Hepatocyte (in vitro differentiated cells): ENCODE measurements at regions not wholly inside any gene's neighbourhood (a gene's known extent, or its start where the extent isn't known, plus 50 kb on each side); places are given as distances from the start of the nearest gene placed in this dataset.

Source experiments
- DNase-seq: peaks from one replicate; pipeline ENCODE4 v3.0.0-alpha.2; 2016; ENCODE audit warnings: low spot score
- H2AFZ ChIP-seq: fragments of 200-600 bp; sonication (generic); 2 replicates; pipeline ENCODE4 v1.6.0; 2016; ENCODE audit warnings: antibody characterized with exemption, mild to moderate bottlenecking
- H3K27ac ChIP-seq: fragments of 200-600 bp; sonication (generic); 2 replicates; pipeline ENCODE4 v1.5.1; 2016; ENCODE audit warnings: mild to moderate bottlenecking
- H3K27me3 ChIP-seq: fragments of 200-600 bp; sonication (generic); 2 replicates; pipeline ENCODE4 v1.6.1; 2016
- H3K36me3 ChIP-seq: fragments of 200-600 bp; sonication (generic); replicated peaks from 2 replicates; pipeline ENCODE4 v1.5.1; 2016; ENCODE audit warnings: low read depth; ENCODE audit not compliant: insufficient read depth
- H3K4me1 ChIP-seq: fragments of 200-600 bp; sonication (generic); 2 replicates; pipeline ENCODE4 v1.5.1; 2016; ENCODE audit warnings: mild to moderate bottlenecking, moderate library complexity; ENCODE audit not compliant: insufficient read depth
- H3K4me2 ChIP-seq: fragments of 200-600 bp; sonication (generic); 2 replicates; pipeline ENCODE4 v1.6.0; 2016
- H3K4me3 ChIP-seq: fragments of 200-600 bp; sonication (generic); 2 replicates; pipeline ENCODE4 v1.5.1; 2016; ENCODE audit warnings: mild to moderate bottlenecking
- H3K79me2 ChIP-seq: fragments of 200-600 bp; sonication (generic); 2 replicates; pipeline ENCODE4 v1.6.0; 2017; ENCODE audit warnings: mild to moderate bottlenecking
- H3K9me2 ChIP-seq: fragments of 200-600 bp; sonication (generic); replicated peaks from 2 replicates; pipeline ENCODE4 v1.6.0; 2017; ENCODE audit warnings: mild to moderate bottlenecking; ENCODE audit not compliant: insufficient read depth
- H3K9me3 ChIP-seq: fragments of 200-600 bp; sonication (generic); 2 replicates; pipeline ENCODE4 v1.5.1; 2016; ENCODE audit warnings: low read depth, mild to moderate bottlenecking
- H4K20me1 ChIP-seq: fragments of 200-600 bp; sonication (generic); 2 replicates; pipeline ENCODE4 v1.6.0; 2016; ENCODE audit warnings: mild to moderate bottlenecking; ENCODE audit not compliant: insufficient read depth, poor library complexity, severe bottlenecking
- EZH2 ChIP-seq: fragments of 200-600 bp; sonication (generic); IDR thresholded peaks from 2 replicates; pipeline ENCODE4 v1.6.1; 2016; ENCODE audit warnings: antibody characterized with exemption, mild to moderate bottlenecking, borderline replicate concordance
- EZH2phosphoT487 ChIP-seq: fragments of 200-600 bp; sonication (generic); IDR thresholded peaks from one replicate; pipeline ENCODE4 v1.6.1; 2018; ENCODE audit warnings: antibody characterized with exemption, mild to moderate bottlenecking, low read depth, moderate library complexity; ENCODE audit not compliant: unreplicated experiment, severe bottlenecking
- WGBS: methylation state at CpG from one replicate; pipeline ENCODE4 v1.1.6; 2016; ENCODE audit warnings: low lambda C conversion rate; ENCODE audit errors: missing lambda C conversion rate; 5-methylcytosine and 5-hydroxymethylcytosine counted together
- TF ChIP-seq, protein P1 (sequence below): fragments of 200-600 bp; sonication (generic); IDR thresholded peaks from 2 replicates; pipeline ENCODE4 v1.5.1; 2016; ENCODE audit warnings: antibody characterized with exemption, mild to moderate bottlenecking; ENCODE audit not compliant: poor library complexity

DNA sequence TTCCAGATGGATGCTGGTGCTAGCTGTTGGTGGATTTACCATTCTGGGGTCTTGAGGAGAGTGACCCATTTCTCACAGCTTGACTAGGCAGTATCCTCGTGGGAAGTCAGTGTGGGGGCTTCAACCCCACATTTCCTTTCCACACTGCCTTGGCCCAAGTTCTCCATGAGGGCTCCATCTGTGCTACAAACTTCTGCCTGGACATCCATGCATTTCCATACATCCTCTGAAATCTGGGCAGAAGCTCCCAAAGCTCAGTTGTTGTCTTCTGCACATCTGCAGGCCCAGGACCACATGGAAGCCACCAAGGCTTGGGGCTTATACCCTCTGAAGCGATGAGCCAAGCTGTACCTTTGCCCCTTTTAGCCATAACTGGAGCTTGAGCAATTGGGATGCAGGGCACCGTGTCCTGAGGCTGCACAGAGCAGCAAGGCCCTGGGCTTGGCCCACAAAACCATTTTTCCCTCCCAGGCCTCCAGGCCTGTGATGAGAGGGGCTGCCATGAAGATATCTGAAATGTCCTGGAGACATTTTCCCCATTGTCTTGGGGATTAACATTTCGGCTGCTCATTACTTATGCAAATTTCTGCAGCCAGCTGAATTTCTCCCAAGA is 248.7 kb upstream of the ANKRD50 start:
- H3K4me3 ChIP-seq: no peak overlapping the region
- no peak overlapping the region for H3K27ac ChIP-seq
- no peak overlapping the region for H2AFZ ChIP-seq
- H4K20me1 ChIP-seq: no peaks in the 10 kb centered on the region
- TF ChIP-seq, protein P1, sequence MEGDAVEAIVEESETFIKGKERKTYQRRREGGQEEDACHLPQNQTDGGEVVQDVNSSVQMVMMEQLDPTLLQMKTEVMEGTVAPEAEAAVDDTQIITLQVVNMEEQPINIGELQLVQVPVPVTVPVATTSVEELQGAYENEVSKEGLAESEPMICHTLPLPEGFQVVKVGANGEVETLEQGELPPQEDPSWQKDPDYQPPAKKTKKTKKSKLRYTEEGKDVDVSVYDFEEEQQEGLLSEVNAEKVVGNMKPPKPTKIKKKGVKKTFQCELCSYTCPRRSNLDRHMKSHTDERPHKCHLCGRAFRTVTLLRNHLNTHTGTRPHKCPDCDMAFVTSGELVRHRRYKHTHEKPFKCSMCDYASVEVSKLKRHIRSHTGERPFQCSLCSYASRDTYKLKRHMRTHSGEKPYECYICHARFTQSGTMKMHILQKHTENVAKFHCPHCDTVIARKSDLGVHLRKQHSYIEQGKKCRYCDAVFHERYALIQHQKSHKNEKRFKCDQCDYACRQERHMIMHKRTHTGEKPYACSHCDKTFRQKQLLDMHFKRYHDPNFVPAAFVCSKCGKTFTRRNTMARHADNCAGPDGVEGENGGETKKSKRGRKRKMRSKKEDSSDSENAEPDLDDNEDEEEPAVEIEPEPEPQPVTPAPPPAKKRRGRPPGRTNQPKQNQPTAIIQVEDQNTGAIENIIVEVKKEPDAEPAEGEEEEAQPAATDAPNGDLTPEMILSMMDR: no peak
- TF ChIP-seq EZH2: no peak
- no peak for TF ChIP-seq EZH2phosphoT487
- no peaks in the 10 kb centered on the region for H3K27me3 ChIP-seq
- H3K4me2 ChIP-seq: no peak overlapping the region
- WGBS: 84% methylated on average over 4 of the region's 4 CpGs
- H3K4me1 ChIP-seq: no peaks in the 10 kb centered on the region
- no peaks in the 10 kb centered on the region for H3K9me2 ChIP-seq
- no peak for DNase-seq
- no peaks in the 10 kb centered on the region for H3K79me2 ChIP-seq
- H3K36me3 ChIP-seq: no peaks in the 10 kb centered on the region
- peaks cover 5% of the 10 kb centered on the region for H3K9me3 ChIP-seq

DNA sequence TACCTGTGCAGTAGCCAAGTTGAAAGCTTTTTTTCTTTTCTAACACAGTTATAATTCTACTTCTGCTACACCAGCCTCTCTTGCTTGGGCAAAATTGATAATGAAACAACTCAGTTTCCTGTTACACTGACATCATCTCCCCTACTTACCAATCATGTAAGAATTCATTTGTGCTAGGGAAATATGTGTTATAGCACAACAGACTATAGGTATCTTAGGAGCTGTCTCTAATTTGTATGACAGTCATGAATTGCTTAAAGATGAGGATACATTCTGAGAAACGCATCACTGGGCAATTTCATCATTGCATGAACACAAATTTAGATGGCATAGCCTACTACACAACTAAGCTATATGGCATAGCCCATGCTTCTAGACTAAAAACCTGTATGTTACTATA is 246.3 kb upstream of the ANKRD50 start:
- Histone ChIP-seq H3K4me1 (no peaks in the 10 kb centered on the region), H3K4me3 (no peak overlapping the region), H3K9me2 (no peaks in the 10 kb centered on the region), H3K27me3 (no peaks in the 10 kb centered on the region), H3K4me2 (no peak overlapping the region), H3K27ac (no peak overlapping the region), H2AFZ (no peak overlapping the region), H3K36me3 (no peaks in the 10 kb centered on the region), H3K79me2 (no peaks in the 10 kb centered on the region), H4K20me1 (no peaks in the 10 kb centered on the region), H3K9me3 (peaks cover 5% of the 10 kb centered on the region)
- no peak for DNase-seq
- TF ChIP-seq EZH2: no peak
- TF ChIP-seq EZH2phosphoT487: no peak
- TF ChIP-seq, protein P1: no peak
- WGBS: 93% methylated on average over 1 of the region's 1 CpG

DNA sequence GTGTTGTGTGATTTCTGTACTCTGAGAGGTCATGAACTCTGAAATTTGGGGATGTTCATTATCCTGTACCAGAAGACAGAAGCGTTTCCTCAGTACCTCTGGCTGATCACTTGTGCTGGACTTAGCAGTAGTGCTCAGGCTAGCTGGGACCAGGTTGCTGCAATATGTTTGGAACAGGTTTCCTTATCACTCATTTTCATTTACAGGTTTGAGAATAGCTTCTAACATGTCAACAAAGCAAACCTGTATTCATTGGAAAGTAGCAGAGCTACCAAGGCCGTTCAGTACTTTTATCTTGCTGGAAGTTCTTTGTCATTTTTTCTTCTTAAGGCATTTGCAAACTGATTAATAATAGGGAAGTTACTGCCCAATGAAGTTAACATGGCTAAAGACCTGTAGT is 242.9 kb upstream of the ANKRD50 start:
- H2AFZ ChIP-seq: no peak overlapping the region
- DNase-seq: no peak
- no peak overlapping the region for H3K27ac ChIP-seq
- no peaks in the 10 kb centered on the region for H3K79me2 ChIP-seq
- H3K4me1 ChIP-seq: peaks cover 9% of the 10 kb centered on the region
- H3K4me3 ChIP-seq: no peak overlapping the region
- no peaks in the 10 kb centered on the region for H4K20me1 ChIP-seq
- no peaks in the 10 kb centered on the region for H3K36me3 ChIP-seq
- H3K4me2 ChIP-seq: no peak overlapping the region
- TF ChIP-seq, protein P1: no peak
- TF ChIP-seq EZH2 (no peak), EZH2phosphoT487 (no peak)
- no peaks in the 10 kb centered on the region for H3K9me2 ChIP-seq
- no peaks in the 10 kb centered on the region for H3K9me3 ChIP-seq
- H3K27me3 ChIP-seq: no peaks in the 10 kb centered on the region
- WGBS: 65% methylated on average over 2 of the region's 2 CpGs
